ENCODE measurements at regions not wholly inside any gene's neighbourhood (a gene's known extent, or its start where the extent isn't known, plus 50 kb on each side); places are given as distances from the start of the nearest gene placed in this dataset.
"Not testable (repeated sequence)": the region's sequence is repeated elsewhere in the genome, so short reads cannot be mapped to it uniquely, and the experiment has no call there.

GRCh38 chr3:3665961-3666640 is 133.1 kb upstream of the LRRN1 start:
- Mint-ChIP-seq H3K4me1 (ENCODE audit: low read depth) (peaks cover 22% of the 10 kb centered on the region), H3K27ac (no peak overlapping the region), H3K4me3 (no peak overlapping the region), H3K9me3 (peaks cover 9% of the 10 kb centered on the region), H3K27me3 (peaks cover 3% of the 10 kb centered on the region), H3K36me3 (ENCODE audit: low read depth) (no peaks in the 10 kb centered on the region)
- intact Hi-C loops (cut with micrococcal nuclease), result no loop called here

- H3K4me3 Mint-ChIP-seq, result no peak overlapping the region
- no peaks in the 10 kb centered on the region for H3K36me3 Mint-ChIP-seq (ENCODE audit: low read depth)
- H3K9me3 Mint-ChIP-seq, result peaks cover 9% of the 10 kb centered on the region
- no peak overlapping the region for H3K27ac Mint-ChIP-seq
- peaks cover 22% of the 10 kb centered on the region for H3K4me1 Mint-ChIP-seq (ENCODE audit: low read depth)
- intact Hi-C loops (cut with micrococcal nuclease), result no loop called here
- peaks cover 3% of the 10 kb centered on the region for H3K27me3 Mint-ChIP-seq
These were observed 133.7 kb upstream of the LRRN1 start for GRCh38 chr3:3665546-3665945.

GRCh38 chr3:3664935-3665334 is 134.3 kb upstream of the LRRN1 start:
- peaks cover 22% of the 10 kb centered on the region for H3K4me1 Mint-ChIP-seq (ENCODE audit: low read depth)
- no peak overlapping the region for H3K4me3 Mint-ChIP-seq
- no peak overlapping the region for H3K27ac Mint-ChIP-seq
- peaks cover 9% of the 10 kb centered on the region for H3K9me3 Mint-ChIP-seq
- no peaks in the 10 kb centered on the region for H3K36me3 Mint-ChIP-seq (ENCODE audit: low read depth)
- intact Hi-C loops (cut with micrococcal nuclease), result no loop called here
- H3K27me3 Mint-ChIP-seq, result peaks cover 3% of the 10 kb centered on the region

- Mint-ChIP-seq H3K27me3 (peaks cover 3% of the 10 kb centered on the region), H3K9me3 (no peaks in the 10 kb centered on the region), H3K4me3 (no peak overlapping the region), H3K27ac (no peak overlapping the region), H3K36me3 (ENCODE audit: low read depth) (no peaks in the 10 kb centered on the region), H3K4me1 (ENCODE audit: low read depth) (peaks cover 22% of the 10 kb centered on the region)
- intact Hi-C loops (cut with micrococcal nuclease), result no loop called here
These were observed 136.6 kb upstream of the LRRN1 start for GRCh38 chr3:3662610-3663009.

- Mint-ChIP-seq H3K27ac (no peak overlapping the region), H3K9me3 (no peaks in the 10 kb centered on the region), H3K27me3 (no peaks in the 10 kb centered on the region), H3K4me3 (no peak overlapping the region), H3K36me3 (ENCODE audit: low read depth) (no peaks in the 10 kb centered on the region), H3K4me1 (ENCODE audit: low read depth) (no peaks in the 10 kb centered on the region)
- intact Hi-C loops (cut with micrococcal nuclease), result no loop called here
These were observed 144.3 kb upstream of the LRRN1 start for GRCh38 chr3:3654916-3655315.

- Mint-ChIP-seq H3K4me3 (no peak overlapping the region), H3K27me3 (no peaks in the 10 kb centered on the region), H3K27ac (no peak overlapping the region), H3K36me3 (ENCODE audit: low read depth) (no peaks in the 10 kb centered on the region), H3K4me1 (ENCODE audit: low read depth) (peaks cover 28% of the 10 kb centered on the region), H3K9me3 (no peaks in the 10 kb centered on the region)
- intact Hi-C loops (cut with micrococcal nuclease), result no loop called here
These were observed 150.1 kb upstream of the LRRN1 start for GRCh38 chr3:3648988-3649679.

GRCh38 chr3:3646934-3647333 is 152.3 kb upstream of the LRRN1 start:
- intact Hi-C loops (cut with micrococcal nuclease), result no loop called here
- no peaks in the 10 kb centered on the region for H3K27me3 Mint-ChIP-seq
- no peaks in the 10 kb centered on the region for H3K9me3 Mint-ChIP-seq
- no peak overlapping the region for H3K4me3 Mint-ChIP-seq
- peaks cover 28% of the 10 kb centered on the region for H3K4me1 Mint-ChIP-seq (ENCODE audit: low read depth)
- H3K27ac Mint-ChIP-seq, result peak overlapping the region; percentile 16
- H3K36me3 Mint-ChIP-seq (ENCODE audit: low read depth), result no peaks in the 10 kb centered on the region

- H3K9me3 Mint-ChIP-seq; H3K4me3 Mint-ChIP-seq; H3K36me3 Mint-ChIP-seq (ENCODE audit: low read depth); H3K27me3 Mint-ChIP-seq; intact Hi-C loops (cut with micrococcal nuclease): not testable (repeated sequence)
- Mint-ChIP-seq H3K27ac (peak overlapping the region; percentile 16), H3K4me1 (ENCODE audit: low read depth) (peaks cover 28% of the 10 kb centered on the region)
These were observed 153.0 kb upstream of the LRRN1 start for GRCh38 chr3:3646103-3646844.

GRCh38 chr3:3641877-3642455 is 157.3 kb upstream of the LRRN1 start:
- no peaks in the 10 kb centered on the region for H3K27me3 Mint-ChIP-seq
- H3K36me3 Mint-ChIP-seq (ENCODE audit: low read depth), result no peaks in the 10 kb centered on the region
- peaks cover 19% of the 10 kb centered on the region for H3K4me1 Mint-ChIP-seq (ENCODE audit: low read depth)
- intact Hi-C loops (cut with micrococcal nuclease), result no loop called here
- H3K4me3 Mint-ChIP-seq, result no peak overlapping the region
- no peaks in the 10 kb centered on the region for H3K9me3 Mint-ChIP-seq
- H3K27ac Mint-ChIP-seq, result no peak overlapping the region

- no peak overlapping the region for H3K4me3 Mint-ChIP-seq
- H3K9me3 Mint-ChIP-seq, result no peaks in the 10 kb centered on the region
- H3K4me1 Mint-ChIP-seq (ENCODE audit: low read depth), result no peaks in the 10 kb centered on the region
- no peaks in the 10 kb centered on the region for H3K27me3 Mint-ChIP-seq
- H3K27ac Mint-ChIP-seq, result no peak overlapping the region
- intact Hi-C loops (cut with micrococcal nuclease), result no loop called here
- H3K36me3 Mint-ChIP-seq (ENCODE audit: low read depth), result no peaks in the 10 kb centered on the region
These were observed 160.2 kb upstream of the LRRN1 start for GRCh38 chr3:3639078-3639477.

GRCh38 chr3:3636815-3637214 is 162.4 kb upstream of the LRRN1 start:
- Mint-ChIP-seq H3K4me3 (no peak overlapping the region), H3K27me3 (no peaks in the 10 kb centered on the region), H3K36me3 (ENCODE audit: low read depth) (no peaks in the 10 kb centered on the region), H3K9me3 (peaks cover 15% of the 10 kb centered on the region), H3K4me1 (ENCODE audit: low read depth) (peaks cover 18% of the 10 kb centered on the region), H3K27ac (no peak overlapping the region)
- intact Hi-C loops (cut with micrococcal nuclease), result no loop called here

GRCh38 chr3:3635109-3635508 is 164.1 kb upstream of the LRRN1 start:
- no peaks in the 10 kb centered on the region for H3K36me3 Mint-ChIP-seq (ENCODE audit: low read depth)

GRCh38 chr3:3634326-3634725 is 164.9 kb upstream of the LRRN1 start:
- Mint-ChIP-seq H3K27ac (no peak overlapping the region), H3K36me3 (ENCODE audit: low read depth) (no peaks in the 10 kb centered on the region), H3K4me3 (no peak overlapping the region), H3K4me1 (ENCODE audit: low read depth) (peaks cover 18% of the 10 kb centered on the region), H3K9me3 (peaks cover 15% of the 10 kb centered on the region), H3K27me3 (no peaks in the 10 kb centered on the region)
- intact Hi-C loops (cut with micrococcal nuclease), result no loop called here

More at GRCh38 chr3:3635109-3635508, 164.1 kb upstream of the LRRN1 start:
- Mint-ChIP-seq H3K4me3 (no peak overlapping the region), H3K4me1 (ENCODE audit: low read depth) (peaks cover 18% of the 10 kb centered on the region), H3K9me3 (peaks cover 15% of the 10 kb centered on the region), H3K27me3 (no peaks in the 10 kb centered on the region), H3K27ac (no peak overlapping the region)
- intact Hi-C loops (cut with micrococcal nuclease), result no loop called here

GRCh38 chr3:3633761-3634160 is 165.5 kb upstream of the LRRN1 start:
- no peaks in the 10 kb centered on the region for H3K36me3 Mint-ChIP-seq (ENCODE audit: low read depth)
- H3K4me3 Mint-ChIP-seq, result no peak overlapping the region
- H3K9me3 Mint-ChIP-seq, result peaks cover 15% of the 10 kb centered on the region

More at GRCh38 chr3:3633761-3634160, 165.5 kb upstream of the LRRN1 start:
- intact Hi-C loops (cut with micrococcal nuclease), result no loop called here
- peaks cover 18% of the 10 kb centered on the region for H3K4me1 Mint-ChIP-seq (ENCODE audit: low read depth)
- no peaks in the 10 kb centered on the region for H3K27me3 Mint-ChIP-seq
- no peak overlapping the region for H3K27ac Mint-ChIP-seq

All from dendritic cell treated with granulocyte-macrophage colony-stimulating factor and Interleukin-4, amounts not matched to agents 40 ng/mL and 50 ng/mL, for 4 days (primary cell).